22Rv1 (cell line): ENCODE measurements at regions not wholly inside any gene's neighbourhood (a gene's known extent, or its start where the extent isn't known, plus 50 kb on each side); places are given as distances from the start of the nearest gene placed in this dataset.

Experiments used
- H3K27ac ChIP-seq: fragments of 450-650 bp; 2 replicates; pipeline ENCODE4 v1.5.1; 2017
- ZFX ChIP-seq: fragments of 450-650 bp; IDR thresholded peaks from 2 replicates; pipeline ENCODE4 v1.6.1; 2017; ENCODE audit warnings: antibody characterized with exemption, borderline replicate concordance
- TF ChIP-seq, protein P1 (sequence below): fragments of 450-650 bp; IDR thresholded peaks from 2 replicates; pipeline ENCODE4 v1.5.1; 2017; ENCODE audit warnings: mild to moderate bottlenecking

- no peak for TF ChIP-seq ZFX
- TF ChIP-seq, protein P1, sequence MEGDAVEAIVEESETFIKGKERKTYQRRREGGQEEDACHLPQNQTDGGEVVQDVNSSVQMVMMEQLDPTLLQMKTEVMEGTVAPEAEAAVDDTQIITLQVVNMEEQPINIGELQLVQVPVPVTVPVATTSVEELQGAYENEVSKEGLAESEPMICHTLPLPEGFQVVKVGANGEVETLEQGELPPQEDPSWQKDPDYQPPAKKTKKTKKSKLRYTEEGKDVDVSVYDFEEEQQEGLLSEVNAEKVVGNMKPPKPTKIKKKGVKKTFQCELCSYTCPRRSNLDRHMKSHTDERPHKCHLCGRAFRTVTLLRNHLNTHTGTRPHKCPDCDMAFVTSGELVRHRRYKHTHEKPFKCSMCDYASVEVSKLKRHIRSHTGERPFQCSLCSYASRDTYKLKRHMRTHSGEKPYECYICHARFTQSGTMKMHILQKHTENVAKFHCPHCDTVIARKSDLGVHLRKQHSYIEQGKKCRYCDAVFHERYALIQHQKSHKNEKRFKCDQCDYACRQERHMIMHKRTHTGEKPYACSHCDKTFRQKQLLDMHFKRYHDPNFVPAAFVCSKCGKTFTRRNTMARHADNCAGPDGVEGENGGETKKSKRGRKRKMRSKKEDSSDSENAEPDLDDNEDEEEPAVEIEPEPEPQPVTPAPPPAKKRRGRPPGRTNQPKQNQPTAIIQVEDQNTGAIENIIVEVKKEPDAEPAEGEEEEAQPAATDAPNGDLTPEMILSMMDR, result no peak
Observed at GRCh38 chr13:69300131-69300530, 807.5 kb upstream of the ATXN8OS start.

DNA sequence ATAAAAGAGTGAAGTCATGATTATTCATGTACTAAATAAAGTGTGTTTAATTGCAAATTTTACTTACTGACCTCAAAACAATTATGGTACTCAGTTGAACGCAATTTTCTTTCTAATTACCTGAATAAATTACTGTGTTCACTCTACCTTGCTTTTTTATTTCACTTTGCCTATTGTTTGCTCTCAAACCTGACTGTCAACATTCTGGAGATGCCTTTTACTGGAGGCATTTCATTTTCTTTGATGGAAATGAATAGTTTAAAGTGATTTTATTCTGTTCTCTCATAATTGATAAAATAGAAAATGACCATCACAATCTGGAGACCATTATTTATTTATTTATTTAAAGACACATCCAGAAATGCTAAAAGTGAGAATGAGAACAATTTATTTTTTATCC is 811.5 kb upstream of the ATXN8OS start:
- no peak overlapping the region for H3K27ac ChIP-seq
- no peak for TF ChIP-seq ZFX
- TF ChIP-seq, protein P1, result no peak

More at GRCh38 chr13:69300131-69300530, 807.5 kb upstream of the ATXN8OS start:
- H3K27ac ChIP-seq, result no peak overlapping the region

GRCh38 chr13:69292789-69293425 is 814.7 kb upstream of the ATXN8OS start:
- no peak for TF ChIP-seq ZFX
- TF ChIP-seq, protein P1, result no peak
- H3K27ac ChIP-seq, result no peak overlapping the region

DNA sequence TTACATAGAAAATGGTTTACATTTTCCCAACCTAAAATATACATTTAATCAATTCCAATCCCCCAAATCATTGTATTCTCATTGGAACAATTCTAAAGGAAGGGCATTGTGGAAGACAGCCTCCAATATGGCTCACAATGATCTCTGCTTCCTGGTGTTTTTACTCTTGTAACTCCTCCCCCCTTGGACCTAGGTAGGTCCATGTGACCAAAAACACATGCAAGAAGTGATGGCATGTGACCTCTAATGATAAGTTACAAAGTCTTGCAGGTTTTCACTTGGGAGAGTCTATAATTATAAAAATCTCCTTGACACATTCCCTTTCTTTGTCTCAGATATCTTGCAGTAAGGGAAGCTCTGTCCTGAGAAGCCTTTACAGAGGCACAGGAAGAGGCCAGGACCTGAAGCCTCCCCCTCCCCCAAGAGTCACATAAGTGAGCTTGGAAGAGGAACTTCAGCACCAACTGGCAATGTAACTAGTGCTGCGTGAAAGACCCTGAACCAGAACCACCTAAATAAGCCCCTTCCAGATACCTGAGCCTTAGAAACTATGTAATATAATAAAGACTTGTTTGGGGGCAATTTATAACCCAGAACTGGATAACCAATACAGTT is 816.2 kb upstream of the ATXN8OS start:
- H3K27ac ChIP-seq, result no peak overlapping the region
- no peak for TF ChIP-seq ZFX

DNA sequence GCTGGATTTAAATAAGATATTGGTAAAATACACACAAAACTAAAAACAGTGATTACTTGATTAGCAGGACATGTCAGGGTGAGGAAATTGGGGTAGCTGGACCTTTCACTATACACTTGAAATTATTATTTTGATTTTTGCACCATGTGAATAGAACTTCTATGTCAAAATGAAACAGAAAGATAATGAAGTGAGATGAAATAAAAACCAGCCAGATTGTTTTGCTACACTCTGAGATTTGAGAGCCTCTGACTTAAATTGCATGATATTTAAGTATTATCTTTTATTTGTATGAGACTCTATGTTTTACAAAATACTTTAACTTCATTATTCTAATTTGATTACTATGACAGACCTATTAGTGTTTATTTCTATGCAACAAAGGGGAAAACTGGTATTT is 819.6 kb upstream of the ATXN8OS start:
- TF ChIP-seq ZFX, result no peak
- TF ChIP-seq, protein P1, result no peak
- no peak overlapping the region for H3K27ac ChIP-seq

DNA sequence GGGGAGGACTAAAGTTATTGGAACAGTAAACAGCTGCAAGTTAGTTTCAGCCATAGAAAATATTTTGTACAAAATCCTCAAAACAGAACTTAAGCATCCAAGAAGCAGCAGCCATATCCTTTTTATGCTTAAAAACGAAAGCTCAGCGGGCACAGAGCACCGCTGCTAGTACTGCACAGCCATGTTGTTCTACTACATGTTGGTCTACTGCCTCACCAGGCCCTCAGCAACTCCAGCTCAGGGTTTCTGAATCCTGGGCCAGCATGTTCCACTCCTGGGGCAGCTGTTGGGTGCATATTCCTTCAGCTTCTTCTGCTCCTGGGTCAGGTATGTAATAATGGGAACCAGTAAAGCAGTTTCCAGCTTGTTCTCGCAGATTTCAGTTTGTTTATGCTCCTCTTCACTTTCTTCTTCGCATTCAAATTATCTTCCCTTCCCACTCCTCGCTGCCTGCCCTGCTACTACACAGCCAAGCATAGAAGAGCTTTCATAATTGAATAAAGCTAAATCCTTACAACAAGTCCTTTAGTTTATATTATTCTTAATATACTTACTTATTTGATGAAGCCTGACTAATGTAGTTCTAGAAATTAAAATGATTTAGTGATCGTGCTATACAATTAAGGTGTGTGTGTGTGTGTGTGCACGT is 820.5 kb upstream of the ATXN8OS start:
- no peak overlapping the region for H3K27ac ChIP-seq

DNA sequence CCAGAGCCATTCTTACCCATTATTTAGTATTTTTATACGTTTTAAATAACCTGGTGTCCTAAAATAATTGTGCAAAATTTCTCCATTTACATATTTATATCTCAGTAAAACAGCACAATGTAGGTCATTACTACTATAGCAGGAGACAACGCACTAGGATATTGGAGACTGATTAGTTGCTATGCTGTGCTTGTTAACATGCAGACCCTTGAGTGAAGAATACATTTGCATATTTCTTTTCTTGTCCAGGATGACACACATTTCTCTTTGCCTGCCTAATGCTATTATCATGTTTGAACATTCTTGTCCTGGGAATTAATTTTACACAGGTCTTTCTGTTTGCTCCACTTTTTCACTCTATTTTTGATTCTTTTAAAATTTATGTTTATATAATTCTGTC is 823.8 kb upstream of the ATXN8OS start:
- H3K27ac ChIP-seq, result no peak overlapping the region
- TF ChIP-seq, protein P1, result no peak
- no peak for TF ChIP-seq ZFX

More for the DNA sequence above, 820.5 kb upstream of the ATXN8OS start:
- no peak for TF ChIP-seq ZFX
- TF ChIP-seq, protein P1, result no peak
